ENCODE measurements at regions not wholly inside any gene's neighbourhood (a gene's known extent, or its start where the extent isn't known, plus 50 kb on each side); places are given as distances from the start of the nearest gene placed in this dataset.

GRCh38 chr11:101777476-101777875 lies 137.3 kb upstream of the CEP126 start:
- no peaks in the 10 kb centered on the region for H3K4me1 ChIP-seq (ENCODE audit: insufficient read depth, low read length)
- no peak overlapping the region for H3K4me3 Mint-ChIP-seq
- peaks cover 44 to 48% of the 10 kb centered on the region in 2 experiments for H3K9me3 Mint-ChIP-seq
- H2BK5ac ChIP-seq (ENCODE audit: insufficient read length, low read length): no peak overlapping the region
- no peak overlapping the region for H3K14ac ChIP-seq (ENCODE audit: insufficient read depth, low read length)
- H2AK5ac ChIP-seq (ENCODE audit: insufficient read length, low read length): no peak overlapping the region
- H3K9ac ChIP-seq (ENCODE audit: extremely low read depth, insufficient read length, low read length): no peak overlapping the region
- no peak for TF ChIP-seq CTCF (conservative IDR thresholded peaks at IDR 0.05)
- no peak overlapping the region for H2BK20ac ChIP-seq (ENCODE audit: low read depth, low read length, poor library complexity, severe bottlenecking)
- H3K27ac ChIP-seq (ENCODE audit: insufficient read length, low read depth, low read length): no peak overlapping the region
- H3K4me2 ChIP-seq (ENCODE audit: insufficient read depth, insufficient read length, low read length): no peak overlapping the region
- H4K20me1 ChIP-seq (ENCODE audit: control insufficient read depth, insufficient read depth, insufficient read length): no peaks in the 10 kb centered on the region
- no peaks in the 10 kb centered on the region for H3K79me1 ChIP-seq (ENCODE audit: insufficient read depth, low read depth, low read length, poor library complexity, severe bottlenecking)
- no peaks in the 10 kb centered on the region for H3K9me3 ChIP-seq (ENCODE audit: control insufficient read depth, low read depth, low read length)
- H2BK12ac ChIP-seq (ENCODE audit: insufficient read length, low read depth, low read length): no peak overlapping the region
- no peak overlapping the region for H4K5ac ChIP-seq (ENCODE audit: insufficient read length, low read depth, low read length)
- H2BK15ac ChIP-seq (ENCODE audit: low read depth, low read length): no peak overlapping the region
- no peak overlapping the region for H3K56ac ChIP-seq (ENCODE audit: insufficient read length, low read depth, low read length)
- no peak overlapping the region for H2AFZ ChIP-seq (ENCODE audit: low read length)
- no peaks in the 10 kb centered on the region for H3K27me3 ChIP-seq (ENCODE audit: insufficient read depth, low read length)
- no peaks in the 10 kb centered on the region; the same call in 1 of the 2 replicates for H3K27me3 Mint-ChIP-seq (ENCODE audit: low read depth)
- H3K4ac ChIP-seq (ENCODE audit: low read depth, low read length): no peak overlapping the region
- no peak for DNase-seq
- no peaks in the 10 kb centered on the region for H3K23me2 ChIP-seq (ENCODE audit: insufficient read length, low read depth, low read length, poor library complexity, severe bottlenecking)
- H3K23ac ChIP-seq (ENCODE audit: insufficient read length, low read depth, low read length): no peak overlapping the region
- WGBS (ENCODE audit: extremely low coverage, insufficient read length, low lambda C conversion rate): no CpG with 5 or more reads among the region's 1 CpG
- no peak overlapping the region for H2BK120ac ChIP-seq (ENCODE audit: low read depth, low read length, poor library complexity, severe bottlenecking)
- H3K79me2 ChIP-seq (ENCODE audit: insufficient read depth, low read length): no peaks in the 10 kb centered on the region
- no peak overlapping the region for H4K8ac ChIP-seq (replicated peaks; ENCODE audit: insufficient read length, low read depth, low read length)
- no peak overlapping the region for H4K91ac ChIP-seq (ENCODE audit: insufficient read length, low read depth, low read length)
- no peak overlapping the region for H3K18ac ChIP-seq (ENCODE audit: insufficient read length, low read depth, low read length)
- peaks cover 16 to 42% (median 39%) of the 10 kb centered on the region in 3 experiments for H3K36me3 Mint-ChIP-seq (ENCODE audit: insufficient read depth in 1 of 3, low read depth in 3 of 3)
- no peaks in the 10 kb centered on the region; a peak in 1 of 4 replicates for H3K4me1 Mint-ChIP-seq
- no peak overlapping the region for H3K27ac Mint-ChIP-seq
- H3T11ph ChIP-seq (ENCODE audit: low read length): no peak overlapping the region

Data from H9 (cell line).